Loucy (cell line): ENCODE measurements at regions not wholly inside any gene's neighbourhood (a gene's known extent, or its start where the extent isn't known, plus 50 kb on each side); places are given as distances from the start of the nearest gene placed in this dataset.

Experiments
- H2AFZ ChIP-seq: fragments of 200-600 bp; sonication (generic); 2 replicates; pipeline ENCODE4 v1.6.0; 2016; ENCODE audit warnings: antibody characterized with exemption, mild to moderate bottlenecking, low read length, moderate library complexity
- H3F3A ChIP-seq: fragments of 200-600 bp; 2 replicates; pipeline ENCODE4 v1.6.0; 2016; ENCODE audit warnings: antibody characterized with exemption, low read depth, mild to moderate bottlenecking
- H3K27me3 ChIP-seq: fragments of 200-600 bp; sonication (generic); 2 replicates; pipeline ENCODE4 v1.6.1; 2014; ENCODE audit warnings: low read length, mild to moderate bottlenecking; ENCODE audit not compliant: insufficient read depth, poor library complexity, severe bottlenecking
- H3K36me3 ChIP-seq: fragments of 200-600 bp; sonication (generic); 2 replicates; pipeline ENCODE4 v1.6.1; 2016; ENCODE audit warnings: low read length; ENCODE audit not compliant: insufficient read depth
- H3K4me1 ChIP-seq: fragments of 200-600 bp; sonication (generic); 2 replicates; pipeline ENCODE4 v1.5.1; 2014; ENCODE audit warnings: low read length, mild to moderate bottlenecking; ENCODE audit not compliant: insufficient read depth, poor library complexity, severe bottlenecking
- H3K4me2 ChIP-seq: fragments of 200-600 bp; sonication (generic); 2 replicates; pipeline ENCODE4 v1.6.0; 2014; ENCODE audit warnings: antibody characterized with exemption, low read length, low read depth, mild to moderate bottlenecking; ENCODE audit not compliant: poor library complexity, severe bottlenecking
- H3K4me3 ChIP-seq: fragments of 200-600 bp; sonication (generic); 2 replicates; pipeline ENCODE4 v1.5.1; 2014; ENCODE audit warnings: low read length, mild to moderate bottlenecking, mixed read lengths; ENCODE audit not compliant: poor library complexity, severe bottlenecking
- H3K79me2 ChIP-seq: fragments of 200-600 bp; sonication (generic); 2 replicates; pipeline ENCODE4 v1.6.1; 2014; ENCODE audit warnings: low read length; ENCODE audit not compliant: insufficient read depth
- H3K9ac ChIP-seq: fragments of 200-600 bp; sonication (generic); 2 replicates; pipeline ENCODE4 v1.6.0; 2014; ENCODE audit warnings: mild to moderate bottlenecking, low read depth, low read length, moderate library complexity; ENCODE audit not compliant: poor library complexity, severe bottlenecking
- H3K9me2 ChIP-seq: fragments of 200-600 bp; sonication (generic); replicated peaks from 2 replicates; pipeline ENCODE4 v1.6.1; 2016; ENCODE audit warnings: low read depth, low read length, mixed read lengths
- H3K9me3 ChIP-seq: fragments of 200-600 bp; sonication (generic); 2 replicates; pipeline ENCODE4 v1.6.1; 2014; ENCODE audit warnings: mild to moderate bottlenecking, antibody characterized with exemption, low read length, low read depth; ENCODE audit not compliant: insufficient read depth
- H4K20me1 ChIP-seq: fragments of 200-600 bp; sonication (generic); 2 replicates; pipeline ENCODE4 v1.6.0; 2014; ENCODE audit warnings: antibody characterized with exemption, low read length, mild to moderate bottlenecking; ENCODE audit not compliant: insufficient read depth, poor library complexity, severe bottlenecking
- EZH2phosphoT487 ChIP-seq: fragments of 200-600 bp; IDR thresholded peaks from 2 replicates; pipeline ENCODE4 v1.6.1; 2018; ENCODE audit warnings: antibody characterized with exemption, mild to moderate bottlenecking, moderate library complexity, borderline replicate concordance
- TF ChIP-seq, protein P1 (sequence below): fragments of 200-600 bp; sonication (generic); conservative IDR thresholded peaks from 2 replicates; pipeline ENCODE4 v1.5.1; 2014; ENCODE audit warnings: mild to moderate bottlenecking, antibody characterized with exemption, low read length

DNA sequence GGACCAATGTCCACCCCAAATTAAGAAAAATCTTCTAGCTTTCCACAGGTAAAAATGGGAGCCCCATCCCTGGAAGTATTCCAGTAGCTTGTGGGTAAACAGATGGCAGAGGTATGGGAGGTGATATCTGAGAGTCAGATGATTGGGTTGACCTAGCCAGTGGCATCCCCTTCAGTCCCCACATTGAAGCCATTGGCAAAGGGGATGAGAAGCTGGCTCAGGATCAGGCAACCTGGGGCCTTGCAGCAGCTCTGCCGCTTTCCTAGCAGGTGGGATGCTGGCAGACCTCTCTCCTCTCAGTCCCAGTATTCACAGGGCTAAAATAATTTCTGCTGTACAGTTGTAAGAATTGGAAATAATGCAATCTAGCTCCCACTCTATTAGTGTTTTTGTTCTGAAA, 108.9 kb upstream of the KCNG1 start:
- Histone ChIP-seq H3K79me2 (no peaks in the 10 kb centered on the region), H2AFZ (no peak overlapping the region), H3K9me2 (no peaks in the 10 kb centered on the region), H3K27me3 (no peaks in the 10 kb centered on the region), H3K4me1 (no peaks in the 10 kb centered on the region), H3K9ac (no peak overlapping the region), H3K36me3 (no peaks in the 10 kb centered on the region), H4K20me1 (no peaks in the 10 kb centered on the region), H3F3A (no peaks in the 10 kb centered on the region), H3K4me2 (no peak overlapping the region), H3K4me3 (no peak overlapping the region), H3K9me3 (no peaks in the 10 kb centered on the region)
- no peak for TF ChIP-seq EZH2phosphoT487
- TF ChIP-seq, protein P1, sequence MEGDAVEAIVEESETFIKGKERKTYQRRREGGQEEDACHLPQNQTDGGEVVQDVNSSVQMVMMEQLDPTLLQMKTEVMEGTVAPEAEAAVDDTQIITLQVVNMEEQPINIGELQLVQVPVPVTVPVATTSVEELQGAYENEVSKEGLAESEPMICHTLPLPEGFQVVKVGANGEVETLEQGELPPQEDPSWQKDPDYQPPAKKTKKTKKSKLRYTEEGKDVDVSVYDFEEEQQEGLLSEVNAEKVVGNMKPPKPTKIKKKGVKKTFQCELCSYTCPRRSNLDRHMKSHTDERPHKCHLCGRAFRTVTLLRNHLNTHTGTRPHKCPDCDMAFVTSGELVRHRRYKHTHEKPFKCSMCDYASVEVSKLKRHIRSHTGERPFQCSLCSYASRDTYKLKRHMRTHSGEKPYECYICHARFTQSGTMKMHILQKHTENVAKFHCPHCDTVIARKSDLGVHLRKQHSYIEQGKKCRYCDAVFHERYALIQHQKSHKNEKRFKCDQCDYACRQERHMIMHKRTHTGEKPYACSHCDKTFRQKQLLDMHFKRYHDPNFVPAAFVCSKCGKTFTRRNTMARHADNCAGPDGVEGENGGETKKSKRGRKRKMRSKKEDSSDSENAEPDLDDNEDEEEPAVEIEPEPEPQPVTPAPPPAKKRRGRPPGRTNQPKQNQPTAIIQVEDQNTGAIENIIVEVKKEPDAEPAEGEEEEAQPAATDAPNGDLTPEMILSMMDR = no peak

DNA sequence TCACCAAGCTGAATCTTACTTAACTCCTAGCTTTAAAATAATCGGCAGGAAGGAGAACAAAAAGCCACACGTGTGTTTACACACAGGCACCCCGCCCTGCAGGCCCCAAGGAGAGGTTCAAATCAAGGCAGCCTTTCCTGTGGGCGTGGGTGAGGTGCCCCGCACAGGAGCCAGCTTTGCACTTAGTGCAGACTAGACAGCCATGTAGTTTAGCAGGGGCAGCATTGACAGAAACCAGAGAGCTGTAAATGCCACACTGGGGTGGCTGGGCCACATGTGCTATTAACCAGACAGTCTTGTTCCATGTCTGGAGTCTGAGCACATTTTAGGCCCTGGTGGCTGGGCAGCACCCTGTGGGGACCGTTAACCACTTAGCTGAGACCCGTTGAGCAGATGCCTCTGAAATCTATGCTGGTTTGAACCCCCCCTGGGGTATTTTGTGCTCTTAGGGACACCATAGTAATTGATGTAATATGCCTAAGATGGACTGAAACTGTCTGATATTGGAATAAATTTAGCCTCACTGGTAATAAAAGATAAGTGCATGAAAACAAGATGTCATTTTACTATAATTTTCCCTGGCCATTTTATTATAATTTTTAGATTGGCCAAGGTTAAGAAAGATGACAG, 106.4 kb upstream of the KCNG1 start:
- H3K9ac ChIP-seq = no peak overlapping the region
- H3K4me3 ChIP-seq = no peak overlapping the region
- H3K79me2 ChIP-seq = no peaks in the 10 kb centered on the region
- H3K27me3 ChIP-seq = no peaks in the 10 kb centered on the region
- no peaks in the 10 kb centered on the region for H4K20me1 ChIP-seq
- no peak overlapping the region for H3K4me2 ChIP-seq
- no peaks in the 10 kb centered on the region for H3K4me1 ChIP-seq
- no peak overlapping the region for H2AFZ ChIP-seq
- no peaks in the 10 kb centered on the region for H3K36me3 ChIP-seq
- no peaks in the 10 kb centered on the region for H3F3A ChIP-seq
- no peaks in the 10 kb centered on the region for H3K9me2 ChIP-seq
- H3K9me3 ChIP-seq = no peaks in the 10 kb centered on the region
- no peak for TF ChIP-seq EZH2phosphoT487
- TF ChIP-seq, protein P1 = no peak

DNA sequence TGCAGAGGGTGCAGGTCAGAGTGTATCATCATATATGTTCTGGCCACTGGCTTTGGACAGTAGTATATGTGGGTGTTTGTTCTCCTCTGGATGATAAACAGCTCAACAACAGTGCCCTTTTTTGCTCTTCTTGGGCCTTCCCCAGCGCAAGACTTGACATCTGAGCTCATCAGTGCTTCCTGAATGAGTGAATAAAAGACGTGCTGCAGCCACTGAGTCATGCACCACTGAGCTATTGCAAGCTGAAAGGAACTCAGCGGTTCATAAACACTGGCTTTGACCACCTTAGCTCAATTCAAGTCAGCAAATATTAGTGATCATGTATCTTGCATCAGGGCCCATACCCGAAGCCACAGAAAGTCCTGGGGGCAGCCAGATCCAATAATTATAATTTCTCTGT, 105.3 kb upstream of the KCNG1 start:
- TF ChIP-seq EZH2phosphoT487 = no peak
- TF ChIP-seq, protein P1 = no peak
- Histone ChIP-seq H3K4me1 (no peaks in the 10 kb centered on the region), H3K4me2 (no peak overlapping the region)

More for the DNA sequence above, 105.3 kb upstream of the KCNG1 start:
- Histone ChIP-seq H3K79me2 (no peaks in the 10 kb centered on the region), H3K4me3 (no peak overlapping the region), H3K9ac (no peak overlapping the region), H3K36me3 (no peaks in the 10 kb centered on the region), H2AFZ (no peak overlapping the region), H3F3A (no peaks in the 10 kb centered on the region), H3K9me3 (no peaks in the 10 kb centered on the region), H3K9me2 (no peaks in the 10 kb centered on the region), H3K27me3 (no peaks in the 10 kb centered on the region), H4K20me1 (no peaks in the 10 kb centered on the region)
